ENCODE measurements at regions not wholly inside any gene's neighbourhood (a gene's known extent, or its start where the extent isn't known, plus 50 kb on each side); places are given as distances from the start of the nearest gene placed in this dataset.
"Not testable (repeated sequence)": the region's sequence is repeated elsewhere in the genome, so short reads cannot be mapped to it uniquely, and the experiment has no call there.

DNA sequence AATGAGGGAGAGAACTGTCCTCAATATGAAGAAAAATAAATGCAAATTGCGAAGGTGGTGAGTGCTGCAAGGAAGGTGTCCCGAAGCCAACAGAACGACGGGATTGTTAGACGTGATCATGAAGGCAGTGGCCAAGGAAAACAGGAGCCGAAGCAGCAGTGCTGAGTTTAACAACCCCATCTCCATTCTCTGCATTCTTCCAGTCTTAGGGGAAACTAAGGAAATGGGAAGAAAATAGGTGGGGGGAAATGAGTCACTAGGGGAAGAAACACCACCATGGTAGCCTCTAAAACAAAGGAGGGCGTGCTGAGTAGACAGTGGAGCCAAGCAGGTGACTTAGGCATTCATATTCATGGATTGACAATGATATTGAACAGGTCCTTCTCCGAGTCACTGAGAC is 192.2 kb upstream of the AKR1E2 start:
- DNase-seq, result no peak

DNA sequence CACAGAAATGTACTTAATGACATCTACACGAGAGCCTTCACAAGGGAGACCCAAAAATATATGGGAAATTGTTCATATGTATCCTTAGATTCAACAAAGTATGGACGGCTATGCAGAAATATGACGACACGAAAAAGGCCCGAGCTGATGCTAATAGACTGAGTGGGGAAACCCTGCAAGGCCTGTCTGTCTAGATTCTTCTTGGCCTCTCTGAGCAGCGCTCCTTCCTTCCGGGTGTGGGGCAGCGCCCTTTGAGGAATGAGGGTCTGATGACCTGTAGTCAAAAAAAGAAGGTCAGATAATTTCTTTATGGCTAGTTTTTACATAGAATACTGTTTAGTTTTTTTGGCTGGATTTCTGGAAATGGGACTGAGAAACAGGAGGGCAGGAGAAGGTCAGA is 192.8 kb upstream of the AKR1E2 start:
- DNase-seq, result no peak

DNA sequence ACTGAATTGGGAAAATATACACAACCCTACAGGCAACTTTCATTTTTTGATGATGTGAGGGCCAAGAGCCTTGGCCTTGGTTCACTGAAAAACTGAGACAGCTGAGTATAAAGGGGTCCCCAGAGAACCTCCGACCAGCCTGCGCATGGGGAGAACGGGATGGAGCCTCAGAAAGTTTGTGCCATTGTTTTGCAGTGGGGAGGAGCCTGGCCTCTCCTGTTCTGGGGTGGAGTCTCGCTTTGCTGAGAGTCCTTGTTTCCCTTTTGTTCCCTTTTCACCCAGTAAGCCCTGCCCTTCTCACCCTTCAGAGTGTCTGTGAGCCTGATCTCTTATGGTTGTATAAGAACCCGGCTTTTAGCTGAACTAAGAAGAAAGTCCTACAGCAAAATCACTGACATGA is 193.2 kb upstream of the AKR1E2 start:
- DNase-seq, result no peak

DNA sequence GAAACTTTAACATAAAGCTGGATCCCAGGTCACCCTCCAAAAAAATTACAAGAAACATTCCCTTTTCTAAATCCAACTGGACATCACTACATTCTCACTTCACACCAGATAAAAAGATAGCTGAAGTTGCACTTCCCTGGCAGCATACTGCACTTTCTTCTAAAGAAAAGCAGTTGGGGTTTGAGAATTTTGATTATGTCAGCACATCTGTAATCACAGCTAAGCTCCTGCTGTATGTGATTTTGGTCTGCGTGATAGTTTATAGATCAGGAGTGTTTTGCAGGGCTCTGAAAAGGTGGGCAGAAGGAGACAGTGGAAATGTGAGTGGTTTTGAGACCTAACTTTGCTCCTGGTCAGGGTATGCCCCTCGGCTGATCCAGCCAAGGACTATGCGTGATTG is 199.1 kb upstream of the AKR1E2 start:
- DNase-seq, result no peak

DNA sequence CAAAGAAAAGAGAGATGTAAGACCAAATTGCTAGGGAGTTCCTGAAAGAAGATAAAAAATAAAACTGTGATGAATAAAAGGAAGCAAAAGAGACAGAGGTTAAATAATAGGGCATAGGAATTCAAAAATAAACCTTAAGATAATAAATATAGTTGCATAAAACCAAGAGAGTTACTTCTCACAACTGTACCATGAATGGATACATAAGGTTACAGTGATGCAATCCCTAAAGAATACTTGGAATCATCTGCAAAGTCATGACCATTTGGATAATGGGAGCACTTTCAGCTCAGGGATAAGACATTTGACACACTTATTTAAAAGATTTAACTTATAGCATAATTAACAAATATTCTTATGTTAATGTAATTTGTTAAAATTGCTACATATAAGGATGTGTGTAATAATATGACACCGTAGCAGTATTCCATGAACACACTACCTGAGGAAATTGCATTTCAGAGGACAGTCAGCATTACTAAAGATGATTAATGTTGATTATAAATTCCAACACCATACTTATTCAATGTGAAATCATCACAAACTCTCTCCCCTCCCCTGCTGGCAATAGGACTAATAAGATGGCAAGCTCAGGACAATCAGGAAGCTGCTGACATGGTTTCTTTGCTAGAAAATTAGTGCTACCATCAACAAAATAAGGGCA is 202.1 kb upstream of the AKR1E2 start:
- no peak for DNase-seq

DNA sequence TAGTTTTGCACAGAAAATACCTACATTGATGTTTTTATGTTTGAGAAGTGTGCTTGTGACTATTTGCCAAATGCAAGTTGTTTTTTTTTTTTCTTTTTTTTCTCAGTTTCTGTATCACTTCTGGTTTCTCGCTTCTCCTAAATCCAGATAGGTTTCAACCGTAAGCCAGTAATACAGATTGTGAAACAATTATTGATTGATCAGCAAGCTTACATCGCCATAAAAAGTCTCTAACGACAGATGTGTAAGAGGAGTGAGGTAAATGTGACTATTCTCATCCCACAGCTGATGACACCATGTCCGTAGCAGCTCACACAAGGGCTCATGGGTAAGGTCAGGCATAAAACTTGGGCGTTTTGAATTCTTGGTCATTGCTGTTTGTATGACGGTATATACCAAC is 202.8 kb upstream of the AKR1E2 start:
- no peak for DNase-seq

DNA sequence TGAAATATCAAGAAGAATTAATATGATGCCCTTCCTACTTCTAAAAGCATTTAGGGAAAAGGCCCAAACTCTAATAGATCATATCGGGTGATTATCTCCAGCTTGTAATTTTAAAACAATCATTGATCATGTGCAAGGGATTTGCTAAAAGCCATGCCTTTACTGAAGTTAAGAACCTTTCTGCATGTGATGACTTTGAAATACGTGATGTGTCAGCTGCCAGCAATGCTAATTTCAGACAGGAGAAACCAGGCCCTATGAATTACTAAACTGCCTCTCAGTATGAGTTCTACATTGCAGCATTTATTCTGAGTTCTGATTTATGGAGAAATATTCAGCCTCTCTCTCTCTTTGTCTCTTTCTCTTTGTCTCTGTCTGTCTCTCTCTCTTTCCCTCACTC is 203.6 kb upstream of the AKR1E2 start:
- DNase-seq, result no peak

DNA sequence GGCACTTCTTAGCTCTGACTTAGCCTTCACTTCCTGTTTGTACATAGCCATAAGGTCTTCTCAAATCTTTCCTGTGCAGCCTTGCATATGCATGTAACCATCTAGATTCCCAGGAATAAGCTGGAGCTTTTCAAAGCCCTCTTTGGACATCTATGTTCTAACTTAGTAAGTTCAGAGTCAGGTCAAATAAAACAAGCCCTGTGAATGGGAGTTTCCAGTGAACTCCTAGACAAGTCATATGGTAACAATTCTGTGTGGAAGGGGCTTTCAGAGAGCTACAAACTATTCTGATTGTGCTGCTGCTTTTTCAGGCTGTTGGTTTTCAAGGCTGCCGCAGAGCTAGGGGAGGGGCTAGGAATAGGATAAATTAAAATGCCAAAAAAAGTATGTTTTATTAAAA is 208.4 kb upstream of the AKR1E2 start:
- DNase-seq, result no peak

DNA sequence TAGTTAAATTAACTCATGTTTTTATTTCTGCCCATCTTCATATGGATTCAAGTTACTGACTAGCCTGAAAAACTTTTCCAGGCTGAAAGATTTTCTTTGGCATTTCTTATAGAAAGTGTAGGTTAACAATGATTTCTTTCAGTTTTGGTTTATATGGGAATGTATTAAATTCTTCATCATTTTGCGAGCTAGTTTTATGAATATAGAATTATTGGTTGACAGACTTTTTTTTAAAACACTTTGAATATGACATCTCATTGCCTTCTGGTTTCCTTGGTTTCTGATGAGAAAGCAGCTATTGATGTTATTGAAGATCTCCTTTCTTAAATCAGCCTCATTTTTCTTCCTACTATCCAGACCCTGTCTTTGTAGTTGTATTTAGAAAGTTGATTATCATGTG is 211.0 kb upstream of the AKR1E2 start:
- DNase-seq, result no peak

DNA sequence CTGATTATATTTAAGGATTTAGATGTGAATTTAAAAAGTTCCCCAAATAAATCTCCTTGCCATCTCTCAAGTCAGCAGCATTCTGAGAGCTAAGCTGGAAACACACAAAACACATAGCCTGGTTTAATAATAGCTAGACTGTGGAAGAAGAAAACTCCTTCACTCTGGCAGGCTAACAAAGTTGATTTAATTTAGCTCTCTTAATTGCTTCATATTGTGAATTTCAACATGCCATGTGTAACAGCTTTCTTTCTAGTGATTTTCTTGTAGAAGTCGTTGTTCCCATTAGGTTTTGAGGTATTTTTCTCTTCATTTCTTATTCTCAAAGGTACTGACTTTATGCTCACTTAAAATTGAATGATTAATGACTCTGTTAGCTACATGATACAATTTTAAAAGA is 216.8 kb upstream of the AKR1E2 start:
- DNase-seq, result no peak

DNA sequence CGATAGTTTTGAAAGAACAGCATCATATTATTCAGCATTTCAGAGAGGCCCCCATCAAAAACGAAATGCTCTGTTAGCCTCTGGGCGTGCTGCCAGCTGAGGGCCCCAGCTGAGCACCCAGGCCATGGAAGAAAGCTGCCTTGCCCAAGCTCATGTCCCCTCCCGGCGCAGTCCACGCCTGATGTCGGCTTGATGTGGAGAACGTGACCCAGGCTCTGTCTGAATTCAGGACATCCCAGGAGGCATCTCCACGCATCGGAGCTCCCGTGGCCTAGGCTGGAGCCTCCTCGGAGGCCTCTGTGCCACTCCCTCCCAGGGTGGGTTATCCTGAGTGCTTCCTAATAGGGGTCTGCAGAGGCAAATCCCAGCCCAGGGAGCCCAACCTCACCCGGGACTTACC is 218.3 kb upstream of the AKR1E2 start:
- DNase-seq, result no peak

DNA sequence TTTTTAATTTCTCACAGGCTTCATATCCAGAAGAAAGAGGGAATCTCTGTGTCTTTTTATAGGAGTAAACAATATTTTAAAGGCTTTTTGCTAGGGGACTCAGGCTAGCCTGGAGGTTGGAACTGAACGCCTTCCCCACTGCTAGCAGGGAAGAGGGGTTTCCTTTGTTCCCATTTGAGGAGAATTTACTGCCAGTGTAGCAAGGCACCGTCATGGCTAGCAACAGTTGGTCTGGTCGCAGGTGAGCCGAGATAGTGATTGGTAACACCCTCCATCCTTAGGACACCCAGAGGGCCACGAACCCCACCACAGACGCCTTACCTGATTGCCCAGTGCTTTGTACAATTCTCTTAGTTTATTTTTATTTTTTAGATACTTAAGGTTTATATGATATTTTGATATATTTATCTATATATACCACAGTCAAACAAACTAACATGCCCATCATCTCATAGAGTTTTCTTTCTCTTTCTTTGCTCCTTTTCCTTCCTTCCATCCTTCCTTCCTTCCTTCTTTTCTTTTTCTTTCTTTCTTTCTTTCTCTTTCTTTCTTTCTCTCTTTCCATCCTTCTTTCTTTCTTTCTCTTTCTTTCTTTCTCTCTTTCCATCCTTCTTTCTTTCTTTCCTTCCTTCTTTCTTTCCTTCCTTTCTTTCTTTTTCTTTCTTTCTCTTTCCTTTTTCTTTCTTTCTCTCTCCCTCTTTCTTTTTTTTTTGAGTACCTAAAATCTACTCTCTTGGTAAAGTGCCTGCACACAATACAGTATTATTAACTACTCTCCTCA is 219.0 kb upstream of the AKR1E2 start:
- no peak for DNase-seq

DNA sequence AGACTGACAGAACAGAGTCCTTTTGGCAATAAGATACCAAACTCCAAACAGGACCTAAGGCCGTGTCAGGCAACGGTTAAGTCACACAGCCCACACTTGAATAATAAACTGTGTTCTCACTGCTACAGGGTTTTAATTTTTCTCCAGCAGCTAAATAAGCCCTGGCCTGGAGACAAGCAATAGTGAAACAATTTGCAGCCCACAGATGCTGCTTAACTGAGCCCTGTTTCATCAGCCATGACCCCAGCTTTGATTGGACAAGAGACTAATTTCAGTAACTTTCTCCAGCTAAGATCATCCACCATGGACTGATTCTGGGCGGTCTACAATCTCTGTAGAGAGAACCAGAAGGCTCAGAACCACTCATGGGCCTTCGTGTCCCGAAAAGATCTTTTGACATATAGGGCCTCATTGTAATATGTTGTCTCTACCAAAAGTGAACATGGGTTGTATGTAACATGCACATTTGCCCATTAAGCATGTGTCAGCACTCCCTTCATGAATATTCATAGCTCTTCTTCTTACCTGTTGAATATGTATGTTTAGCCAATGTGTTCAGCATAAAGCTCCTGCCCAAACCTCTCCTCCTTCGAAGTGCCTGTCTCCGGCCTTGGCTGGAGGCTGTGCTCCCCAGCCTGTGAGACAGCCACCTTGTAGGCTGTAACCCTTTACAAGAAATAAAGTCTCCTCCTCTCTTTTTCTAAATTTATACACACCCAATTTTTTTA is 223.1 kb upstream of the AKR1E2 start:
- no peak for DNase-seq

DNA sequence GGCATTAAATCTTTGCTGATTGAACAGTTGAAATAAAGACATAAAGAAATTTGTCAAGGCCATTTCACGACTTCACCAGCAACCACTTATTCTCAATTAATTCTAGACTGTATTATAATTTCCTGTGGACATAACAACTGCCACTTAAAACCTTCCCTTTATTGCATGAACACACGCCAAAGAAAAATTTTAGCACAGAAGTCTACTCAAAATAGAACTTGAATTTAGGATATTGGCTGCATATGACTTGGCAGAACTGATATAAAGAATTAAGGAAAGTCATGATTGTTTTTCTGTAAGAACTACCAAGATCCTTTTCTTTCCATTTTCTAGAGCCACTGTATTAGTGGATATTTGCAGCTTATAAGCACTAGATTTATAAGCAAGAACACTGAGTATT is 226.5 kb upstream of the AKR1E2 start:
- no peak for DNase-seq

DNA sequence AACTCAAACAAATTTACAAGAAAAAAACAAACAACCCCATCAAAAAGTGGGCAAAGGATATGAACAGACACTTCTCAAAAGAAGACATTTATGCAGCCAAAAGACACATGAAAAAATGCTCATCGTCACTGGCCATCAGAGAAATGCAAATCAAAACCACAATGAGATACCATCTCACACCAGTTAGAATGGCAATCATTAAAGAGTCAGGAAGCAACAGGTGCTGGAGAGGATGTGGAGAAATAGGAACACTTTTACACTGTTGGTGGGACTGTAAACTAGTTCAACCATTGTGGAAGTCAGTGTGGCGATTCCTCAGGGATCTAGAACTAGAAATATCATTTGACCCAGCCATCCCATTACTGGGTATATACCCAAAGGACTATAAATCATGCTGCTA is 228.1 kb upstream of the AKR1E2 start:
- not testable (repeated sequence) for DNase-seq

DNA sequence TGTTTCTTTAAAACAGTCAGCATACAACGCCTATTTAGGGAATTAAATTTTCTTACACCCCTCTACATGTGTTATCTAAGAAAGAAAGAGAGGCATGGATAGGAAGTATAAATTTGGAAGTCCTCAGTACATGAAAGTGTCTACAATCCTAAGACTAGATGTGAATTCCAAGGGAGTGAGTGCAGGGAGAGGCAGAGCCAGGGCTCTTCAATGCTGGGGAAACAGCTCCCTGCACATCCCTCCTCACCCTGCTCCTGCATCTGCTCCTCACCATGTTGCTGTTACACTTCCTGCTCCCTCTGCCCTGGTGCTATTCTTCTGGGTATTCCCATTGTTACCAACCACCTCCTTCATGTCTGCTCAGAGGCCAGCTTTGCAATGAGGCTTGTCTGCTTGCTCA is 229.1 kb upstream of the AKR1E2 start:
- no peak for DNase-seq

DNA sequence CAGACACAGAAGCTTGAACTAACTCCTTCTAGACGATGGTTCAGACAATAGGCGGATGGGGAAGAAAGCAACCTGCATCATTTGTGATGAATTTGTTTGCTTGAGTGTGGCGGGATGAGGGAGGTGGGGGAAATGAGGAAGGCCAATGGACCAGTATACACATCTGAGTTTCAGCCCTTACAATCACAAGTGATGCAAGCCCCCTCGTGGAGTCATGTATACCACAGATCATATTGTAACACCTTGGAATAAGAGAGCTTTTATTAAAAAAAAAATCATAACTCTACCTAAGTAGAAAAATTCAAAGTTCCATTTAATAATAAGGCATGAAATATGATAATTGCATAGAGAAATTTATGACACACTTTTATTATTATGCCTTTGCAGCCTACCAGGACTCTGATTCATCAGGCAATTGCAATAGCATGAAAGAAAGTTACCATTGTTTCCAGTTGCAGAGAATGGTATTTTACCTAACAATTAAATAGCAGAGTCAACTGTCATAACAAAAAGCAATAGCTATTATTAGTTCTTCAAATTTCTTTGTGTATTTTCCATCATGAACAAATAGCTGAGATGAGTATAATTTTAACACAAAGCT is 230.2 kb upstream of the AKR1E2 start:
- no peak for DNase-seq

DNA sequence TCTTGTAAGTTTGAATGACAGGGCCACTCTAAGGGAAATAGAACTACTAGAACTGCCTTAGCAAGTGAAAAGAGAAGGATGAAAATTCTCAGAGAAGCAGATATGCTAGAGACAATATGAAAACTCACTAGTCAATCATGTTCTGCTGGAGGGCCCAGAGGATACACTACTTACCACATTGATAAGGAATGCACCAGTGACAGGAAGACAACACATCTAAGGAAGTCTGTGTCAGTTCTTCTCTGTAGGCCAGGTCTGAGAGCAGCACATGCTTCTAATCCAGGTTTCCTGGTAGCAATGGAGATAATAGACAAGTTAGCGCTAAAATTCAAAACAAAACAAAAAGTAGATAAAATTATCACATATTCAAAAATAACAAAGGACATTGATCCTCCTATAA is 235.2 kb upstream of the AKR1E2 start:
- DNase-seq, result no peak

DNA sequence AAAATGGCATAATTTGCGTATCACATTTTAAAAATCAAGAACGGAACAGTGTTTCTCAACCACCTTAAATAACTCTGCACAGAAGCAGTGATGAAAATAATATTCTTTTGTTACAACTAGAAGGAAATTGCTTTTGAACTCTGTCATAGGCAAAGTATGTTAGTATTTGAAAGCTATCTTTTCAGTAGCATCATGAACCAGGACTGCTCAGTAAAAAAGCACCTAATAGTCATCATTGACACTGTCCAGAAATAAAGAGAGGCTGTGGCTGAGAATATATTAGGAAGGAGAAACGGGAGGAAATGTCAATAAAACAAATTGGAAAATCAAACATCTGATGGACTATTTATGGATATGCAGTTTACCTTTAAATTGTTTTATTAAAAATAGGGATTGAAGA is 237.2 kb upstream of the AKR1E2 start:
- no peak for DNase-seq

DNA sequence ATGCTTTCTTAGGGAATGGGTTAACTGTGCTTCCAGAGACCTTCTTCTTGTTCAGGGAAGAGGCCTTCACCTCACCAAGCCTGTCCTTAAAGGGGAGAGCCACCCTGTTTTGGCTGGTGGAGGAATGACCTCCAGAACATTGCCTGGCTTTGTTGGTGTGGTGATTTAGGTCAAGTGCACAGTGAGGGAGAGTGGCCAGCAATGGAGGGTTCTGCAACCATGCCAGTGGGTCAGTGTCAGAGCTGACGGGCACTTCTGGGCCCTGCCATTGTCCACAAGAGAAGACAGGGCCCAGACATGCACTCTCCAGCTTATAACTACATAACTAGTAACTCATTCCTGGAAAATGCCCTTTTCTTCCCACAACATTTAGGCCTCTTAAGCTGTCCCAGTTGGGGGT is 238.5 kb upstream of the AKR1E2 start:
- no peak for DNase-seq

DNA sequence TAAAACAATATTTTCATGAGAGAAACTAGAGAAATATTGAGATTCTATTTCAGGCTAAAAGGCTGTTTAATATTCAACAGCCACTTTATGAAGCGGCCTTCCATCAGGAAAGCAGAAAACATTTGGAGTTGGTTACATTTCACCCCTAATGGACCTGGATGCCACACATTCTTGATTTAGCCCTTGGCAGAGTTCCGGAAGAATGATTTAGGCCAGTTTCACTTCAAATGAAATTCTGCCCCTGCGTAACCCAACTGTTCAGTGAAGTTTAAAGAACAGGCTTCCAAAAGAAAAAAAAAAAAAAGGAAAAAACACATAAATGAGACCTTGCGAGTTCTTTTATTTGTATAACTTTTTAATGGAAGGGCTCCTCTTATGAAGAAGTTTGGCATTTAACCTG is 239.2 kb upstream of the AKR1E2 start:
- DNase-seq, result no peak

DNA sequence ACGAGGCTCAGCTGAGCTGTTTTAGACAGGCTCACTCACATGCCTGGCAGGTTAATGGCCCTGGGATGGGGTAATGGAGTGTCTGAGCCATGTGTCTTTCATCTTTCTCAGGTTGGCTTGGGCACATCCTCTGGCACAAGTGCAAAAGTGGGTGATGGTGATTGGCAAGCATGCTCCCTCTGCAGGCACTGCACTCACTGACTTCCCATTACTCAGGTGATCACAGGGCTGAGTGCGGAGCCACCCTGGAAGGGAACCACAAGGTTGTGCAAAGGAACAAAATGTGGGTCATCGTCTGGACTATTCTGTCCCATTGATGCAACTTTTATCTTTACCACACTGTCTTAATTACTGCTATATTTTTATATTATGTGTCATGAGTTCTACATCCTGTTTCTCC is 244.1 kb upstream of the AKR1E2 start:
- no peak for DNase-seq

DNA sequence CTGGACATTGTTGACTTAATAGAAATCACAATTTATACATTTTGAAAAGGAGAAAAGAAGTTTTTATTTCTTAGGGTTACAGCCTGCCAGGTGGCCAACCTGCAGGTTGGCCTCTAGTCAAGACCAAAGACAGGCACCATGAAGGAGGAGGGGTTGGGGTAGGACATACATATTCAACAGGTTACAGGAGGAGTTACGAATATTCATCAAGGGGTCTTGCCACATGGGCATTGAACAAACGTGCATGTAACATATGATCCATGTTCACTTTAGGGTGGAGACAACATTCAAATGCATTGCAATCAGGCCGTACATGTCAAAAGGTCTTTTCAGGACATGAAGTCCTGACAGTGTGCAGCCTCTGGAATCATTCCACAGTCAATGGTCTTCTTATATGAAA is 246.2 kb upstream of the AKR1E2 start:
- DNase-seq, result no peak

DNA sequence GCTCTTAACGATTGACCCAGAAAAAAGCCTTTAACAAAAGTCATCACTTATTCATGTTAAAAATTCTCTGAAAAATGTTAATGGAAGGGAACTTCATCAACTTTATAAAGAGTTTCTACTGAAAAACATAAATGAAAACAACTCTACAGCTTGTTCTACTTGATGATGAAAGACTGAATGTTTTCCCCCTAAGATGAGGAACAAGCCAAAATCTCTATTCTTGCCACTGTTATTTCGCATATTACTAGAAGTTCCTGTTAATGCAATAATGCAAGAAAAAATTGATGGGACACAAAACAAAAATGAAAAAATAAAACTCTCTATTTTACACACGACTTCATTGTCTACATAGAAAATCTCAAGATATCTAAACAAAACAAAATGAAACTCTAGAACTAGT is 249.8 kb upstream of the AKR1E2 start:
- DNase-seq, result no peak
